Effector memory CD4-positive, alpha-beta T cell (primary cell): ENCODE measurements at regions not wholly inside any gene's neighbourhood (a gene's known extent, or its start where the extent isn't known, plus 50 kb on each side); places are given as distances from the start of the nearest gene placed in this dataset.

Experiments used
- DNase-seq, 3 donors: peaks; one replicate each; pipeline ENCODE4 v3.0.0-alpha.2; 2020
- H3K27ac ChIP-seq: 2 replicates; pipeline ENCODE4 v1.7.0; 2013; ENCODE audit warnings: mild to moderate bottlenecking, low read length, moderate library complexity; ENCODE audit not compliant: insufficient read depth, poor library complexity, severe bottlenecking
- H3K27me3 ChIP-seq: replicated peaks from 2 replicates; pipeline ENCODE4 v1.7.0; 2013; ENCODE audit warnings: mild to moderate bottlenecking, low read length; ENCODE audit not compliant: insufficient read depth, control insufficient read depth, poor library complexity, severe bottlenecking
- H3K36me3 ChIP-seq: 2 replicates; pipeline ENCODE4 v1.7.0; 2013; ENCODE audit warnings: mild to moderate bottlenecking, low read length, moderate library complexity; ENCODE audit not compliant: control insufficient read depth, insufficient read depth
- H3K4me1 ChIP-seq: 2 replicates; pipeline ENCODE4 v1.7.0; 2013; ENCODE audit warnings: low read length, mild to moderate bottlenecking; ENCODE audit not compliant: control insufficient read depth, insufficient read depth, poor library complexity, severe bottlenecking
- H3K4me3 ChIP-seq: 2 replicates; pipeline ENCODE4 v1.7.0; 2013; ENCODE audit warnings: low read length, low read depth, mild to moderate bottlenecking; ENCODE audit not compliant: insufficient read depth, poor library complexity, severe bottlenecking
- H3K9me3 ChIP-seq: 2 replicates; pipeline ENCODE4 v1.7.0; 2013; ENCODE audit warnings: mild to moderate bottlenecking, low read length, moderate library complexity; ENCODE audit not compliant: control insufficient read depth

DNA sequence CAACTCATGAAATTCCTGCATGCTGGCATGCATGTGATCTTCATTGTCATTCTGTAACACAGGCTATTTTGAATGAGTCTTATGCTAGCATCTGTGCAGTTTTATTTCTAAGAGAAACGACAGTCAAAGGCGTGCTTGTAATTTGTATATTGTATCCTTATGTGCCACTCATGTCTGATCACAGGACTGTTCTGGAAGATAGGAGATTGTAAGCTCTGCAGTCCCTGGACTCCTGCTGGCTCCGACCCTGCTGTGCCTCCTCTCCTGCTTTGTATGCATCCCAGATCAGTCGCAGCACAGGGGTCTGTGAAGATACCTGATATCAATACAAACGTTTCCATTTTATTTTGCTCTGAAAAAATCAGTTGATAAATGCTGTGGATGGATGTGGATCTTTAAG is 653.1 kb downstream of the LIG4 start:
- no peaks in the 10 kb centered on the region for H3K27me3 ChIP-seq
- DNase-seq: no peak
- no peaks in the 10 kb centered on the region for H3K9me3 ChIP-seq
- no peaks in the 10 kb centered on the region for H3K4me1 ChIP-seq
- no peak overlapping the region for H3K27ac ChIP-seq
- H3K4me3 ChIP-seq: no peak overlapping the region
- H3K36me3 ChIP-seq: no peaks in the 10 kb centered on the region

GRCh38 chr13:107554460-107554859 is 660.9 kb downstream of the LIG4 start:
- Histone ChIP-seq H3K4me1 (no peaks in the 10 kb centered on the region), H3K27me3 (no peaks in the 10 kb centered on the region), H3K27ac (no peak overlapping the region), H3K9me3 (no peaks in the 10 kb centered on the region), H3K4me3 (no peak overlapping the region), H3K36me3 (no peaks in the 10 kb centered on the region)
- DNase-seq: no peak

DNA sequence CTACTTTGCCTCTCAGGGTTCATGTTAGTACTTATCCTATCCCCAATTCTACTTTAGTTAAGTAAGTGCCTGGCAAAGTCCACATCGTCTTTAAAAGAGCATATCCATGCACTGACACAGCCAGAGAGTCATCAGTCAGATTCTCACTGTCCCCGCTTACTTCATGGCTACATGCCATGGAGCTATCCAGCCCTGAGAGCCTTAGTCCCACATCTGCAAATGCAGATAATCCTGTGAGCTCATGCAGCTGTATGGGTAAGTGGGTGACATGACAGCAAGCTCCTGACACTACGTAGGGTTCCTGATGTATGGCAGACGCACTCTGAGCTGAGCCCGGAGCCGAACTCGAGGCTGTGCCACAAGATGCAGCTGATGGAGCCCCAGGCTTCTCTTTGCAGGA is 661.5 kb downstream of the LIG4 start:
- H3K4me3 ChIP-seq: no peak overlapping the region
- H3K27ac ChIP-seq: no peak overlapping the region
- H3K9me3 ChIP-seq: no peaks in the 10 kb centered on the region
- no peaks in the 10 kb centered on the region for H3K27me3 ChIP-seq
- H3K36me3 ChIP-seq: no peaks in the 10 kb centered on the region
- H3K4me1 ChIP-seq: no peaks in the 10 kb centered on the region
- no peak for DNase-seq

GRCh38 chr13:107551521-107551920 is 663.8 kb downstream of the LIG4 start:
- Histone ChIP-seq H3K27me3 (no peaks in the 10 kb centered on the region), H3K4me3 (no peak overlapping the region), H3K36me3 (no peaks in the 10 kb centered on the region), H3K9me3 (no peaks in the 10 kb centered on the region), H3K27ac (no peak overlapping the region), H3K4me1 (no peaks in the 10 kb centered on the region)
- no peak for DNase-seq

GRCh38 chr13:107548338-107548737 is 667.0 kb downstream of the LIG4 start:
- H3K27ac ChIP-seq: no peak overlapping the region
- no peaks in the 10 kb centered on the region for H3K9me3 ChIP-seq
- no peak for DNase-seq
- H3K4me1 ChIP-seq: no peaks in the 10 kb centered on the region
- no peaks in the 10 kb centered on the region for H3K27me3 ChIP-seq
- no peaks in the 10 kb centered on the region for H3K36me3 ChIP-seq
- no peak overlapping the region for H3K4me3 ChIP-seq

- H3K27me3 ChIP-seq: no peaks in the 10 kb centered on the region
- H3K9me3 ChIP-seq: no peaks in the 10 kb centered on the region
- no peaks in the 10 kb centered on the region for H3K4me1 ChIP-seq
- no peaks in the 10 kb centered on the region for H3K36me3 ChIP-seq
- no peak overlapping the region for H3K4me3 ChIP-seq
- no peak overlapping the region for H3K27ac ChIP-seq
- no peak for DNase-seq
Observed at GRCh38 chr13:107545946-107546502, 669.3 kb downstream of the LIG4 start.

- no peaks in the 10 kb centered on the region for H3K9me3 ChIP-seq
- H3K4me3 ChIP-seq: no peak overlapping the region
- H3K36me3 ChIP-seq: no peaks in the 10 kb centered on the region
- DNase-seq: no peak
- no peaks in the 10 kb centered on the region for H3K27me3 ChIP-seq
- H3K27ac ChIP-seq: no peak overlapping the region
- no peaks in the 10 kb centered on the region for H3K4me1 ChIP-seq
Observed at GRCh38 chr13:107534548-107534947, 680.8 kb downstream of the LIG4 start.

DNA sequence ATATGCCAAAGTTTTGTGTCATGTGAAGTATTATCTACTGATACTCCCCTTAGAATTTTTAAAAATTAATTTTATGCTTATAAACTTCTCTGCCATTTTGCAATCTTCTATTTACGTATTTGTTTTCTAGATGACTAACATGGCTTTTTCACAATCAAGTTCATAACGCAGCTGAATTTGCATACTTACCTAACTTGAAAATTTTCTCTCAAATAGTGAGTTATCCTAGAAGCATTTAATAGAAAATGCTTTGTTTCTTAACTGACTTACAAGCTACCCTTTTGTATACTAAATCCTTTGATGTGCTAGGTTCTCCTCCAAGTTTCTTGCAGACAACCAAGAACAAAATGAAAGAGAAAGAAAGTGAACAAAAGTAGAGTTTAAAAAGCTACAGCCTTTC is 683.5 kb downstream of the LIG4 start:
- Histone ChIP-seq H3K4me1 (no peaks in the 10 kb centered on the region), H3K27me3 (no peaks in the 10 kb centered on the region), H3K9me3 (no peaks in the 10 kb centered on the region), H3K27ac (no peak overlapping the region), H3K4me3 (no peak overlapping the region), H3K36me3 (no peaks in the 10 kb centered on the region)
- DNase-seq: no peak

DNA sequence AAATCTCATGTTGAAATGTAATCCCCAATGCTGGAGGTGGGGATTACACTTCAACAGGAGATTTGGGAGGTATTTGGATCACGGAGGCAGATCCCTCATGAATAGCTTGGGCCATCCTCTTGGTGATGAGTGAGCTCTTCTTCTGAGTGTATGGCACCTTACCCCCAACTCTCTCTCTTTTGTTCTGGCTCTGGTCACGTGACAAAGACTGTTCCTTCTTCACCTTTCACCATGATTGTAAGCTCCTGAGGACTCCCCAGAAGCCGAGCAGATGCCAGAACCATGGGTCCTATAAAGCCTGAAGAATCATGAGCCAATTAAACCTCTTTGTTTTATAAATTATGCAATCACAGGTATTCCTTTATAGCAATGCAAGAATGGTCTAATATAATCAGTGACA is 684.2 kb downstream of the LIG4 start:
- Histone ChIP-seq H3K4me1 (no peaks in the 10 kb centered on the region), H3K4me3 (no peak overlapping the region), H3K36me3 (no peaks in the 10 kb centered on the region), H3K9me3 (no peaks in the 10 kb centered on the region), H3K27ac (no peak overlapping the region), H3K27me3 (no peaks in the 10 kb centered on the region)
- no peak for DNase-seq

DNA sequence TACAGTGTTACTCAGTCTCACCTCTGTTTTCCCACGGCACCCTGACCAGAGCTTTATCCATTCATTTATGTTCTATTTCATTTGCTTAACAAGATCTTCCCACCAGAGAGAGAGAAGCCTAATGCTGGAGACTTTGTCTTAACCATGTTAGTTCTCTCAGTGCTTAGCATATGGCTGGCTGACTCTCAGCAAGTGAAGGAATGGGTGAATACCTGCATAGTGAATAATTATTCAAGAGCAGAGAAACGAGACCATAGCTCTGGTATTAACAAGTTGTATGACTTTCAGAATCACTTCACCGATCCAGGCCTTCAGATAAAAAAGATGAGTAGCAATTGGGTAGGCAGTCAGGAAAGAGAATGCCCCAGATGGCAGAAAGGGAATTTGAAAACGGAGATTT is 686.3 kb downstream of the LIG4 start:
- Histone ChIP-seq H3K4me1 (no peaks in the 10 kb centered on the region), H3K36me3 (no peaks in the 10 kb centered on the region), H3K27ac (no peak overlapping the region), H3K9me3 (no peaks in the 10 kb centered on the region), H3K27me3 (no peaks in the 10 kb centered on the region), H3K4me3 (no peak overlapping the region)
- no peak for DNase-seq

GRCh38 chr13:107518780-107519179 is 696.6 kb downstream of the LIG4 start:
- Histone ChIP-seq H3K9me3 (no peaks in the 10 kb centered on the region), H3K36me3 (no peaks in the 10 kb centered on the region), H3K4me3 (no peak overlapping the region), H3K27ac (no peak overlapping the region), H3K27me3 (no peaks in the 10 kb centered on the region), H3K4me1 (no peaks in the 10 kb centered on the region)
- no peak for DNase-seq
